Activated CD4-positive, alpha-beta memory T cell treated with anti-CD3 and anti-CD28 coated beads for 36 hours (primary cell): ENCODE measurements at regions not wholly inside any gene's neighbourhood (a gene's known extent, or its start where the extent isn't known, plus 50 kb on each side); places are given as distances from the start of the nearest gene placed in this dataset.

Experiments
- CTCF ChIA-PET: fragments of 350-600 bp; sonication (Branson Sonifier 250); formaldehyde crosslinking; loops from one replicate; lab custom pipeline; 2021; ENCODE audit warnings: antibody characterized with exemption, inconsistent platforms; lab: Charles Lee
- POLR2A ChIA-PET: fragments of 350-600 bp; sonication (Branson Sonifier 250); formaldehyde crosslinking; loops from one replicate; lab custom pipeline; 2021; ENCODE audit warnings: antibody characterized with exemption; lab: Charles Lee
- DNase-seq: peaks from one replicate; pipeline ENCODE4 v3.0.0-alpha.2; 2020
- H3K27ac Mint-ChIP-seq: one replicate; pipeline ENCODE4 v1.8.0; 2021; ENCODE audit warnings: mixed read lengths
- H3K27me3 Mint-ChIP-seq: one replicate; pipeline ENCODE4 v1.8.0; 2021; ENCODE audit warnings: mixed read lengths
- H3K36me3 Mint-ChIP-seq: one replicate; pipeline ENCODE4 v1.8.0; 2021; ENCODE audit warnings: mixed read lengths
- H3K4me1 Mint-ChIP-seq: one replicate; pipeline ENCODE4 v1.8.0; 2021; ENCODE audit warnings: low read depth, mixed read lengths
- H3K4me3 Mint-ChIP-seq: one replicate; pipeline ENCODE4 v1.8.0; 2021; ENCODE audit warnings: mild to moderate bottlenecking, mixed read lengths
- H3K9me3 Mint-ChIP-seq: one replicate; pipeline ENCODE4 v1.8.0; 2021; ENCODE audit warnings: mixed read lengths
- intact Hi-C: fragments of 100-400 bp; cut with micrococcal nuclease; formaldehyde crosslinking; loops from one replicate; pipeline ENCODE4 v1.15.1; 2023

- intact Hi-C loops: no loop called here
- H3K4me1 Mint-ChIP-seq: no peaks in the 10 kb centered on the region
- no peak for DNase-seq
- H3K36me3 Mint-ChIP-seq: no peaks in the 10 kb centered on the region
- no peak overlapping the region for H3K27ac Mint-ChIP-seq
- POLR2A ChIA-PET: no interaction called here
- CTCF ChIA-PET: no interaction called here
- peaks cover 2% of the 10 kb centered on the region for H3K27me3 Mint-ChIP-seq
- no peak overlapping the region for H3K4me3 Mint-ChIP-seq
- H3K9me3 Mint-ChIP-seq: peaks cover 7% of the 10 kb centered on the region
Observed at GRCh38 chr12:77166696-77167095, 101.3 kb upstream of the E2F7 start.

GRCh38 chr12:77163074-77164038 lies 98.0 kb upstream of the E2F7 start:
- H3K9me3 Mint-ChIP-seq: peaks cover 4% of the 10 kb centered on the region
- no peaks in the 10 kb centered on the region for H3K36me3 Mint-ChIP-seq
- no peak overlapping the region for H3K27ac Mint-ChIP-seq
- H3K4me3 Mint-ChIP-seq: no peak overlapping the region
- H3K27me3 Mint-ChIP-seq: peaks cover 2% of the 10 kb centered on the region
- intact Hi-C loops: no loop called here
- no peak for DNase-seq
- no peaks in the 10 kb centered on the region for H3K4me1 Mint-ChIP-seq
- ChIA-PET CTCF (interaction anchor here (0.6 kb wide), 1 partner anchor 30 kb away, joined by 3 read pairs; no protein-coding TSS in a partner anchor), POLR2A (no interaction called here)

- no peaks in the 10 kb centered on the region for H3K36me3 Mint-ChIP-seq
- POLR2A ChIA-PET: no interaction called here
- peaks cover 2% of the 10 kb centered on the region for H3K27me3 Mint-ChIP-seq
- no peak overlapping the region for H3K4me3 Mint-ChIP-seq
- no peak for DNase-seq
- intact Hi-C loops: no loop called here
- no peak overlapping the region for H3K27ac Mint-ChIP-seq
- CTCF ChIA-PET: no interaction called here
- H3K4me1 Mint-ChIP-seq: no peaks in the 10 kb centered on the region
- H3K9me3 Mint-ChIP-seq: peaks cover 6% of the 10 kb centered on the region
Observed at GRCh38 chr12:77161944-77162343, 96.6 kb upstream of the E2F7 start.

GRCh38 chr12:77160931-77161330 lies 95.6 kb upstream of the E2F7 start:
- CTCF ChIA-PET: no interaction called here
- Mint-ChIP-seq H3K9me3 (peaks cover 6% of the 10 kb centered on the region), H3K4me1 (no peaks in the 10 kb centered on the region), H3K27me3 (peaks cover 2% of the 10 kb centered on the region), H3K4me3 (no peak overlapping the region), H3K27ac (no peak overlapping the region), H3K36me3 (no peaks in the 10 kb centered on the region)
- intact Hi-C loops: no loop called here
- POLR2A ChIA-PET: no interaction called here
- DNase-seq: no peak

GRCh38 chr12:77153706-77154105 lies 88.3 kb upstream of the E2F7 start:
- Mint-ChIP-seq H3K9me3 (peaks cover 2% of the 10 kb centered on the region), H3K4me3 (no peak overlapping the region), H3K4me1 (no peaks in the 10 kb centered on the region), H3K27me3 (no peaks in the 10 kb centered on the region), H3K27ac (no peak overlapping the region), H3K36me3 (no peaks in the 10 kb centered on the region)
- ChIA-PET CTCF (no interaction called here), POLR2A (no interaction called here)
- intact Hi-C loops: no loop called here
- no peak for DNase-seq

- POLR2A ChIA-PET: no interaction called here
- Mint-ChIP-seq H3K4me3 (no peak overlapping the region), H3K4me1 (no peaks in the 10 kb centered on the region), H3K9me3 (peaks cover under 1% of the 10 kb centered on the region), H3K36me3 (no peaks in the 10 kb centered on the region), H3K27ac (no peak overlapping the region), H3K27me3 (no peaks in the 10 kb centered on the region)
- CTCF ChIA-PET: no interaction called here
- intact Hi-C loops: no loop called here
- DNase-seq: no peak
Observed at GRCh38 chr12:77152623-77153193, 87.3 kb upstream of the E2F7 start.

GRCh38 chr12:77151030-77151429 lies 85.7 kb upstream of the E2F7 start:
- intact Hi-C loops: no loop called here
- CTCF ChIA-PET: no interaction called here

GRCh38 chr12:77133566-77133965 lies 68.2 kb upstream of the E2F7 start:
- Mint-ChIP-seq H3K36me3 (no peaks in the 10 kb centered on the region), H3K4me3 (no peak overlapping the region), H3K27ac (no peak overlapping the region), H3K9me3 (no peaks in the 10 kb centered on the region), H3K27me3 (no peaks in the 10 kb centered on the region), H3K4me1 (no peaks in the 10 kb centered on the region)
- intact Hi-C loops: no loop called here
- POLR2A ChIA-PET: no interaction called here
- DNase-seq: peak; percentile 14
- CTCF ChIA-PET: no interaction called here

More at GRCh38 chr12:77151030-77151429, 85.7 kb upstream of the E2F7 start:
- Mint-ChIP-seq H3K4me3 (no peak overlapping the region), H3K27ac (no peak overlapping the region), H3K9me3 (no peaks in the 10 kb centered on the region), H3K36me3 (no peaks in the 10 kb centered on the region), H3K27me3 (no peaks in the 10 kb centered on the region), H3K4me1 (no peaks in the 10 kb centered on the region)
- DNase-seq: no peak
- POLR2A ChIA-PET: no interaction called here

- Mint-ChIP-seq H3K4me3 (no peak overlapping the region), H3K27me3 (no peaks in the 10 kb centered on the region), H3K36me3 (no peaks in the 10 kb centered on the region), H3K27ac (no peak overlapping the region), H3K4me1 (no peaks in the 10 kb centered on the region), H3K9me3 (no peaks in the 10 kb centered on the region)
- POLR2A ChIA-PET: no interaction called here
- CTCF ChIA-PET: interaction anchor here (1.1 kb wide), 1 partner anchor 121 kb away, joined by 3 read pairs; no protein-coding TSS in a partner anchor
- intact Hi-C loops: no loop called here
- no peak for DNase-seq
Observed at GRCh38 chr12:77131977-77132490, 66.7 kb upstream of the E2F7 start.

- no peak for DNase-seq
- Mint-ChIP-seq H3K4me1 (no peaks in the 10 kb centered on the region), H3K36me3 (no peaks in the 10 kb centered on the region), H3K9me3 (no peaks in the 10 kb centered on the region), H3K4me3 (no peak overlapping the region), H3K27me3 (no peaks in the 10 kb centered on the region), H3K27ac (no peak overlapping the region)
- POLR2A ChIA-PET: no interaction called here
- intact Hi-C loops: no loop called here
- CTCF ChIA-PET: no interaction called here
Observed at GRCh38 chr12:77130193-77130592, 64.8 kb upstream of the E2F7 start.

GRCh38 chr12:77124767-77125166 lies 59.4 kb upstream of the E2F7 start:
- ChIA-PET POLR2A (no interaction called here), CTCF (no interaction called here)
- no peak for DNase-seq
- intact Hi-C loops: no loop called here
- H3K27ac Mint-ChIP-seq: no peak overlapping the region
- no peaks in the 10 kb centered on the region for H3K4me1 Mint-ChIP-seq
- H3K9me3 Mint-ChIP-seq: no peaks in the 10 kb centered on the region
- H3K27me3 Mint-ChIP-seq: peaks cover 7% of the 10 kb centered on the region
- H3K4me3 Mint-ChIP-seq: no peak overlapping the region
- no peaks in the 10 kb centered on the region for H3K36me3 Mint-ChIP-seq

GRCh38 chr12:77122661-77123060 lies 57.3 kb upstream of the E2F7 start:
- DNase-seq: no peak
- Mint-ChIP-seq H3K9me3 (no peaks in the 10 kb centered on the region), H3K36me3 (no peaks in the 10 kb centered on the region), H3K27ac (no peak overlapping the region), H3K4me1 (no peaks in the 10 kb centered on the region), H3K27me3 (peaks cover 7% of the 10 kb centered on the region), H3K4me3 (no peak overlapping the region)
- CTCF ChIA-PET: no interaction called here
- POLR2A ChIA-PET: no interaction called here
- intact Hi-C loops: no loop called here
